GM19240 (cell line): ENCODE measurements at regions not wholly inside any gene's neighbourhood (a gene's known extent, or its start where the extent isn't known, plus 50 kb on each side); places are given as distances from the start of the nearest gene placed in this dataset.
"Not testable (repeated sequence)": the region's sequence is repeated elsewhere in the genome, so short reads cannot be mapped to it uniquely, and the experiment has no call there.

Experiments used
- DNase-seq: peaks from one replicate; pipeline ENCODE4 v3.0.0; 2011; ENCODE audit warnings: low spot score; ENCODE audit not compliant: insufficient read length

DNA sequence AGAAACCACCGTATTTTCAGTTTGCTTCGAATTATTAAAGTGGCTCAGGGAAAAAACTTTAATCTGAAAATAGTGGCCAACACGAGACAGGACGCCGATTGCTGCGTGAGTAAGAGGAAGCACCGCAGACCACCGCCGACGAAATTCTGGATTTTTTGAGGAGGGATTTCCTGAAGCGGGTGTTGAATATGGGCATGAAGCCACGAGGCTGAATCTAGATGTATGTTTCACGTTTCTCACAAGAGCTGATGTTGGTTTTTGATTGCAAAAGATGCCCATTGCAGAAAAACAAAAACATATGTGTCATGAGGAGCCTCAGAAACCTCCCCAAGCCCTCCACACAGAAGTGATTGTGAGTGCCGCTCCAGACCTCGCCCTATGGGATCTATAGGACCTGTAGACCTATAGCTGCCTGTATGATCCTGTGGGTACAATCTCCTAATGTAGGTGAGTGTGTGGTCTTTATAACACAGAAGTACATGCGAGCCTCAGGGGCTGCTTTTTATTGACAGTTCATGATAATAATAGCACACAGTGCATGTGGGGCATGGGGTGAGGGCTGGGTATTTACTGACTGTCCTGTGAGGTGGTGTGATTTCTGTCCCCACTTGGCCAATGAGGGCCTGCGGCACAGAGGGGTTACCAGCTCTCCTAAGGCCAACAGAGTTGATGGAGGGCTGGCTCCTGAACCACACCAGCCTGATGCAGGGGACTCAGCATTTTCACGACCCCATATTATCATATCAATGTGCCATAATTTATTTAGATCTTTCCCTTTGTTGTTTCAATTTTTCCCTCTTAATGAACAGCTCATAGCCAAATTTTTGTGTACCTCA, 243.9 kb downstream of the DLL1 start:
- DNase-seq = no peak

- DNase-seq = no peak
Measured at GRCh38 chr6:170045981-170046667, 244.8 kb downstream of the DLL1 start.

- DNase-seq = no peak
Measured at GRCh38 chr6:170045563-170045960, 245.3 kb downstream of the DLL1 start.

DNA sequence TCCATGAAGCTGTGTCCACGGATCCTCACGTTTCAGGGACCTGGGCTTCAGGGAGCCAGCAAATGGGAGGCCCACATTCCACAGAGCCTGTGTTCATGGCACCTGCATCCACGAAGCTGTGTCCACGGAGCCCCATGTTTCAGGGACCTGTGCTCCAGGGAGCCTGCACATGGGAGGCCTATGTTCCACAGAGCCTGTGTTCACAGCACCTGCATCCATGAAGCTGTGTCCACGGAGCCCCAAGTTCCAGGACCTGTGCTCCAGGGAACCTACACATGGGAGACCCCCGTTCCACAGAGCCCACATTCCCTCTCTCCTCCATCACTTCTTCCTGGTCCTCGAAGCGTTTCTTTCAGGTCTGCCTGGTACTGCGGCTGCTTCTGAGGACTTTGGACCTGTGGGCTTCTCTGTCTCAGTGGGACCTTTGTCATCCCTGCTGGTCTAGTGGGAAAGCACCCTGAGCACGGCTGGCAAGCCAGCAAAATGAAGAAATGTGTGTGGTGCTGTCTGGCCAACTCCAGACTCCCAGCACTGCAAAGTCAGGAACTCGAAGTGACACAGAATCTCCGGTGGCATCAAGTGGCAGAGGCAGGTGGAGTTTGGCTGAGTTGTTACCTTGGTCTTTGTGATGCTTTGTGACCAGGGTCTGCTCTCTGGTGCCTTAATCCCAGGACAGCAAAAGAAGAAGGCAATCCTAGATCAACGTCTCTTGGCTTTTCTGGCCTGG, 245.9 kb downstream of the DLL1 start:
- no peak for DNase-seq

DNA sequence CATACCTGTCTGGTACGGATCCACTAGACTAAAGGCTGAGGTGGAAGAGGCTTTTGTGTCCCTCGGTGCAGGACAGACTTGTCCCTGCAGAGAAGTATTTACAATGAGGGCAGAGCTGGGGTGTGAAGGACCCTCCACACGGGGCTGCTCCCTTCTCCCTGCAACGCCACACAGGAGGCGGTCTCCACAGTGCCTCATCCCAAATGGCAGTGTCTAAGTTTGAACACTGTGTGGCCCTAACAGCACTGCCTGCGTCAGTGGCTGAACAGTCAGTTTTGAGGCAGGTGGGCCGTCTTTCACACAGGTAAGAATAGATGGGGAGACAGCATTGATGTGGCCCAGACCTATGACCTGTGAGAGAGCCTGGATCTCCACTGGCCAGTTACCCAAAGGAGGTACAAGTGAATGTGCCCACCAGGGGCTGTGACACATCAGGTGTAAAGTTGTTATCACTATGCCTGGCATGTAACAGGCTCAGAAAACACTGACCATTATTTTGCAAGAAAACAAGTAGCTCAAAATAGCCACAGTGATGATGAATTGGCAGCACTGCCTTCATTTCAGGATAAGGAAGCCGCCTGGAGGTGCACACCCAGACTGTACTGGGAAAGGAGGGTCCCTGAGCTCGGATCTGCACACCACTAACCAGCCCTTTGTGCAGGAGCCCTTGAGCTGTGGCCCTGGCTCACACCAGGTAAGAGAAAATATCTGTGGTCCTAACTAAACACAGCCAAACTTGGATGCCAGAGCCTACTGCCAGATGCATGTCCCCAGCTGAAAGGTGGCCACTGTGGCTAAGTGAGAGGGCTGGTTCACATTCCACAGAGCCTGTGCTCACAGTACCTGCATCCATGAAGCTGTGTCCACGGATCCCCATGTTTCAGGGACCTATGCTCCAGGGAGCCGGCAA, 246.7 kb downstream of the DLL1 start:
- no peak for DNase-seq

GRCh38 chr6:170043150-170043819, 247.6 kb downstream of the DLL1 start:
- DNase-seq = no peak

DNA sequence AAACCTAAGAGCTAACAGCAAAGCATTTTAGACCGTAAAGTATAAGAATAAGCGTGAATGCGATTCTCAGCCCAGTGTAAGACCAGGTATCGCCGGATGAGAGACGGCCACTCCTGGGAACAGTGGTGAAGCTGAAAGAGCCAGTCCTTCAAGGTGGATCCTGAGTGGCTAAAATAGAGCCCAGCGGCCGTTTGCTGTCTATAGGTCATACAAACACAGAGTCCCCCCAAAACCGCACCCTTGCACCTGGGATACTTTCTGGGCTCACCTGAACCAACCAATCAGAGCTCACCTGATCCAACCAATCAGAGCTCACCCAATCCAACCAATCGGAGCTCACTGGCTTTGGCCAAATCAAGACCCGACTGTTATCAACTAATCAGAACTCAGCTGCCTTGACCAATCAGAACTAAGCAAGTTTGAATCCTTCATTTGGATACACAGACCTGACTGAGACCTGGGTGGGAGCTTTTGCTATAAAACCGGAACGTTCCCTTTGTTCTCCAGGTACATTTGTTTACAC, 248.2 kb downstream of the DLL1 start:
- no peak for DNase-seq

GRCh38 chr6:170042123-170042522, 248.8 kb downstream of the DLL1 start:
- DNase-seq = no peak

DNA sequence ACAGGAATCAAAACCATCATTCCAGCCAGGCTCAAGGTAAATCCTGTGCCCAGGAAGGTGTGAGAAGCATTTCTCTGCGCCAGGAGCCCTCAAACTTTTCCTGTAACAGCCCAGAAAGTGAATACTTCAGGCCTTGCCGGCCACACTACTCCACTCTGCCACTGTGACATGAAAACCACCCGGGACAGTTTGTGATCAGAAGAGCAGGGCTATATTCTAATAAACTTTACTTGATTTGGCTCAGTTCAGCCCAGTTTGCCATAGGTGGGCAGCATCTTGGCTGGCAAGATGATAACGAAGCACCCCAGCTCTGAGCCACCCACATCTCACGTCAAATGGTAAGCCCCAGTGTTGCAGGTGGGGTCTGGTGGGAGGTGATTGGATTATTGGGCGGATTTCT, 249.4 kb downstream of the DLL1 start:
- no peak for DNase-seq

GRCh38 chr6:170040906-170041305, 250.0 kb downstream of the DLL1 start:
- DNase-seq = no peak

GRCh38 chr6:170040115-170040500, 250.8 kb downstream of the DLL1 start:
- DNase-seq = no peak

- no peak for DNase-seq
Measured at GRCh38 chr6:170039156-170040114, 251.4 kb downstream of the DLL1 start.

GRCh38 chr6:170038708-170039107, 252.2 kb downstream of the DLL1 start:
- DNase-seq = no peak

GRCh38 chr6:170038251-170038650, 252.6 kb downstream of the DLL1 start:
- DNase-seq = no peak

DNA sequence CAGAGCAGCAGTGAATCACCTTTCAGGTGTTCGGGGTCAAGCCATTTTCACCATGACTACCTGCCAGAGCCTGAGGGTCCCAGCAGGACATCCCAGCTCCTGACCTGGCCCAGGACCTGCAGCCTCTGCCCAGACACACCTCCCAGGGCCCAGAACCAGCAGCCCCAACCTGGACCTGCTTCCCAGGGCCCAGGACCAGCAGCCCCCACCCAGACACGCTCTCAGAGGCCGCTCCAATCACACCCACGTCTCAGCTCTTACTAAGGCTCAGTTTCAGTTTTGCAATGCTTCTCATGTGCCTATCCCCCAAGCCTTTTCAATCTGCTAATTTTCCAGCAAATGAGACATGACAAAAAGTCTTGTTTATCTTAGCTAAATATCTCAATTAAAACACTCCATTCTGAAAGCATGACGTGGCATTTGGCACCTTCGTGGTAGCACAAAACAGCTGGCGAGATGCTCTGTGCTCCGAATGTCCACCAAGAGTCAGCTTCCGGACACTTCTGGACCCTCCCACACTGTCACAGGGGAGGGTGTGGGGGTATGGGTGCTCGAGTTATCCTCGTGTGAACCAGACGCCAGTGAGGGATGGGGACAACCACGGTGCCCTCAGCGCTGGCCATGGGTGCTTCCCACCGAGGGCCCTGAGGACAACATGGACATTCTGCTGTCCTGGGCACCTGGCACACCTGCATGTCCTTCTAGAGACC, 253.2 kb downstream of the DLL1 start:
- no peak for DNase-seq

GRCh38 chr6:170036916-170037315, 254.0 kb downstream of the DLL1 start:
- DNase-seq = no peak

DNA sequence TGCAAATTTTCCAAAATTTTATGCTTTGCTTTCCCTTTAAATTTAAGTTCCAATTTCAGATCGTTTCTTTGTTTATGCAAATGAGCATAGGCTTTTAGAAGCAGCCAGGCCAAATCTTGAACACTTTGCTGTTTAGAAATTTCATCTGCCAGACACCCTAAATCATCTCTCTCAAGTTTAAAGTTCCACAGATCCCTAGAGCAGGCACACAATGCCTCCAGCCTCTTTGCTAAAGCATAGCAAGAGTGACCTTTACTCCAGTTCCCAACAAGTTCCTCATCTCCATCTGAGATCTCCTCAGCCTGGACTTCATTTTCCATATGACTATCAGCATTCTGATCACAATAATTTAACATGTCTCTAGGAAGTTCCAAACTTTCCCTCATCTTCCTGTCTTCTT, 254.5 kb downstream of the DLL1 start:
- not testable (repeated sequence) for DNase-seq

- no peak for DNase-seq
Measured at GRCh38 chr6:170035901-170036304, 255.0 kb downstream of the DLL1 start.

DNA sequence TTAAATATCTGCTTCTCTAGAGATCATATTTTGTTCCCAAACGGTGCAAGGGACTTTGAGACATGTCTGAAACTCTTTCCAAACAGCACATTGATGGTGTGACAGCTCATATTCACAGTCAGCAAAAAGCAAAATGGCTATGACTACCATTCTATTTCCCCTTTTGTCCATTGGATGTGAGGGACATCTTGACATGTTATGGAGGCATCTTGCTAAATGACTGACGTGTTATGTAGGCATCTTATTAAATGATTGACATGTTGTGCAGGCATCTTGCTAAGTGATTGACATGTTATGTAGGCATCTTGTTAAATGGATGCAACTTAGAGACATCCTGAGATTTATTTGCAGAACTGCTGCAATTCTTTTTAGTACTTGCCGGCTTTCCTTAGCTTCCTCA, 255.8 kb downstream of the DLL1 start:
- no peak for DNase-seq
